HEK293 (cell line): ENCODE measurements at regions not wholly inside any gene's neighbourhood (a gene's known extent, or its start where the extent isn't known, plus 50 kb on each side); places are given as distances from the start of the nearest gene placed in this dataset.

Experiments
- CTCF ChIA-PET: fragments of 350-600 bp; formaldehyde crosslinking; extraction: SDS; loops from one replicate; lab custom pipeline; 2021; ENCODE audit warnings: antibody characterized with exemption; lab: Yijun Ruan, JAX
- POLR2A ChIA-PET: fragments of 300-600 bp; formaldehyde crosslinking; extraction: SDS; loops from one replicate; lab custom pipeline; 2020; ENCODE audit warnings: antibody characterized with exemption, inconsistent platforms; lab: Yijun Ruan, JAX
- H3K27ac ChIP-seq: fragments of 200-500 bp; sonication (Bioruptor generic); 2 replicates; pipeline ENCODE4 v1.5.1; 2014; ENCODE audit warnings: low read depth, low read length, control low read depth, inconsistent platforms; ENCODE audit errors: extremely low read depth
- H3K36me3 ChIP-seq, 2 experiments: fragments of 200-500 bp in 1 of 2; sonication (Bioruptor generic) in 1 of 2; 1 replicate in 1 of 2; 2 replicates in 1 of 2; pipeline ENCODE4 v1.5.1; 2014 to 2017; ENCODE audit warnings: inconsistent platforms in 2 of 2, low read length in 2 of 2; ENCODE audit not compliant: control insufficient read depth in 2 of 2, insufficient read depth in 1 of 2
- H3K4me1 ChIP-seq: fragments of 200-500 bp; sonication (Bioruptor generic); 2 replicates; pipeline ENCODE4 v1.5.1; 2014; ENCODE audit warnings: mild to moderate bottlenecking, low read length, inconsistent platforms; ENCODE audit not compliant: control insufficient read depth, insufficient read depth
- H3K4me3 ChIP-seq: 2 replicates; pipeline ENCODE4 v1.5.1; 2011; ENCODE audit warnings: low read depth, mild to moderate bottlenecking, control low read depth, low read length, moderate library complexity
- H3K9me3 ChIP-seq: fragments of 200-500 bp; sonication (Bioruptor generic); 2 replicates; pipeline ENCODE4 v1.5.1; 2014; ENCODE audit warnings: low read depth, low read length, inconsistent platforms; ENCODE audit not compliant: control insufficient read depth, insufficient read depth
- GLIS1 ChIP-seq: fragments of 450-650 bp; formaldehyde crosslinking; IDR thresholded peaks from 2 replicates; pipeline ENCODE4 v1.5.1; 2016; ENCODE audit warnings: missing biosample characterization, missing genetic modification characterization
- KLF1 ChIP-seq: fragments of 450-650 bp; formaldehyde crosslinking; IDR thresholded peaks from 2 replicates; pipeline ENCODE4 v1.5.1; 2016; ENCODE audit warnings: missing biosample characterization, missing genetic modification characterization
- SCRT1 ChIP-seq: fragments of 450-650 bp; formaldehyde crosslinking; IDR thresholded peaks from 2 replicates; pipeline ENCODE4 v1.5.1; 2016; ENCODE audit warnings: missing biosample characterization, missing genetic modification characterization, borderline replicate concordance
- ZBTB17 ChIP-seq: fragments of 450-650 bp; formaldehyde crosslinking; IDR thresholded peaks from 2 replicates; pipeline ENCODE4 v1.5.1; 2016; ENCODE audit warnings: missing biosample characterization, missing genetic modification characterization
- ZIC2 ChIP-seq: fragments of 450-650 bp; formaldehyde crosslinking; IDR thresholded peaks from 2 replicates; pipeline ENCODE4 v1.5.1; 2016; ENCODE audit warnings: missing biosample characterization, missing genetic modification characterization
- ZNF184 ChIP-seq: fragments of 450-650 bp; IDR thresholded peaks from 2 replicates; pipeline ENCODE4 v1.5.1; 2018; ENCODE audit warnings: missing biosample characterization, mild to moderate bottlenecking, missing genetic modification characterization
- ZNF24 ChIP-seq: fragments of 450-650 bp; formaldehyde crosslinking; IDR thresholded peaks from 2 replicates; pipeline ENCODE4 v1.5.1; 2016; ENCODE audit warnings: missing biosample characterization, missing genetic modification characterization
- ZNF248 ChIP-seq: fragments of 450-650 bp; formaldehyde crosslinking; IDR thresholded peaks from 2 replicates; pipeline ENCODE4 v1.5.1; 2017; ENCODE audit warnings: missing biosample characterization, missing genetic modification characterization
- ZNF341 ChIP-seq: fragments of 450-650 bp; formaldehyde crosslinking; IDR thresholded peaks from 2 replicates; pipeline ENCODE4; 2016; ENCODE audit warnings: low read depth, missing biosample characterization, missing genetic modification characterization
- ZNF362 ChIP-seq: fragments of 450-650 bp; formaldehyde crosslinking; IDR thresholded peaks from 2 replicates; pipeline ENCODE4 v1.5.1; 2016; ENCODE audit warnings: missing biosample characterization, missing genetic modification characterization
- ZNF558 ChIP-seq: fragments of 450-650 bp; formaldehyde crosslinking; IDR thresholded peaks from 2 replicates; pipeline ENCODE4 v1.5.1; 2016; ENCODE audit warnings: missing biosample characterization, missing genetic modification characterization
- ZNF571 ChIP-seq: fragments of 450-650 bp; formaldehyde crosslinking; IDR thresholded peaks from 2 replicates; pipeline ENCODE4 v1.5.0; 2017; ENCODE audit warnings: missing biosample characterization, missing genetic modification characterization
- ZNF626 ChIP-seq: fragments of 450-650 bp; sonication (Bioruptor Pico); formaldehyde crosslinking; IDR thresholded peaks from 2 replicates; pipeline ENCODE4 v1.5.1; 2018; ENCODE audit warnings: missing biosample characterization, missing genetic modification characterization, inconsistent platforms
- ZNF670 ChIP-seq: fragments of 450-650 bp; formaldehyde crosslinking; IDR thresholded peaks from 2 replicates; pipeline ENCODE4 v1.5.1; 2016; ENCODE audit warnings: missing biosample characterization, missing genetic modification characterization, low read depth
- ZNF776 ChIP-seq: fragments of 450-650 bp; formaldehyde crosslinking; IDR thresholded peaks from 2 replicates; pipeline ENCODE4 v1.5.0; 2017; ENCODE audit warnings: missing biosample characterization, missing genetic modification characterization, borderline replicate concordance
- ZNF777 ChIP-seq: fragments of 450-650 bp; formaldehyde crosslinking; IDR thresholded peaks from 2 replicates; pipeline ENCODE4 v1.5.1; 2017; ENCODE audit warnings: missing biosample characterization, missing genetic modification characterization, borderline replicate concordance
- ZNF792 ChIP-seq: fragments of 450-650 bp; formaldehyde crosslinking; IDR thresholded peaks from 2 replicates; pipeline ENCODE4 v1.5.1; 2016; ENCODE audit warnings: missing biosample characterization, missing genetic modification characterization
- ZSCAN16 ChIP-seq: fragments of 450-650 bp; formaldehyde crosslinking; IDR thresholded peaks from 2 replicates; pipeline ENCODE4 v1.5.1; 2016; ENCODE audit warnings: missing biosample characterization, missing genetic modification characterization
- TF ChIP-seq, protein P1 (sequence below): fragments of 450-650 bp; formaldehyde crosslinking; IDR thresholded peaks from 2 replicates; pipeline ENCODE4 v1.5.1; 2016; ENCODE audit warnings: missing biosample characterization, missing genetic modification characterization
- TF ChIP-seq, protein P2 (sequence below): IDR thresholded peaks from 2 replicates; pipeline ENCODE4 v1.6.1; 2011; ENCODE audit warnings: mild to moderate bottlenecking, low read depth, low read length, borderline replicate concordance
- TF ChIP-seq, protein P3 (sequence below): fragments of 450-650 bp; IDR thresholded peaks from 2 replicates; pipeline ENCODE4 v1.5.1; 2018; ENCODE audit warnings: missing biosample characterization, mild to moderate bottlenecking, missing genetic modification characterization
- TF ChIP-seq, protein P4 (sequence below): fragments of 450-650 bp; formaldehyde crosslinking; IDR thresholded peaks from 2 replicates; pipeline ENCODE4 v1.5.1; 2016; ENCODE audit warnings: missing biosample characterization, missing genetic modification characterization
- TF ChIP-seq, protein P5 (sequence below): fragments of 450-650 bp; formaldehyde crosslinking; IDR thresholded peaks from 2 replicates; pipeline ENCODE4 v1.5.1; 2016; ENCODE audit warnings: missing biosample characterization, missing genetic modification characterization

DNA sequence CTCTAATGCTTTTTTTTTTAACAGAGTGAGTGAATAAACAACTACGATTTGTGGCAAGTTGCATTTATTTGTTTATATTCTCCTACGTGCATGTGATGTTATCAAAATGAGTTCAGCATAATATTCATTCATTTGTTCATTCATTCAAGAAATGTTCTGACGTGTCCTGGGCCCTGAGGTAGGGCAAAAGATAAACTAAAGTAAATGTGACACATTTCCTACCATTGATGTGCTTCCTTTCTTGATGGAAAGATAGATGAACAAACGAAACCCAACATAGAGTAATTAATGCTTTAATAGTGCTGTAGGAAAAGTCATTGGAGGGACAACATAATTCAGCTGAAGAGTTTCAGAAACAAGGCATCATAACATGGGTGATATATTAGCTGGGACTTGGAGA, 261.5 kb upstream of the KCNMB2 start:
- ChIA-PET POLR2A (no interaction called here), CTCF (no interaction called here)
- H3K27ac ChIP-seq: no peak overlapping the region
- no peaks in the 10 kb centered on the region for H3K36me3 ChIP-seq
- TF ChIP-seq, protein P1, sequence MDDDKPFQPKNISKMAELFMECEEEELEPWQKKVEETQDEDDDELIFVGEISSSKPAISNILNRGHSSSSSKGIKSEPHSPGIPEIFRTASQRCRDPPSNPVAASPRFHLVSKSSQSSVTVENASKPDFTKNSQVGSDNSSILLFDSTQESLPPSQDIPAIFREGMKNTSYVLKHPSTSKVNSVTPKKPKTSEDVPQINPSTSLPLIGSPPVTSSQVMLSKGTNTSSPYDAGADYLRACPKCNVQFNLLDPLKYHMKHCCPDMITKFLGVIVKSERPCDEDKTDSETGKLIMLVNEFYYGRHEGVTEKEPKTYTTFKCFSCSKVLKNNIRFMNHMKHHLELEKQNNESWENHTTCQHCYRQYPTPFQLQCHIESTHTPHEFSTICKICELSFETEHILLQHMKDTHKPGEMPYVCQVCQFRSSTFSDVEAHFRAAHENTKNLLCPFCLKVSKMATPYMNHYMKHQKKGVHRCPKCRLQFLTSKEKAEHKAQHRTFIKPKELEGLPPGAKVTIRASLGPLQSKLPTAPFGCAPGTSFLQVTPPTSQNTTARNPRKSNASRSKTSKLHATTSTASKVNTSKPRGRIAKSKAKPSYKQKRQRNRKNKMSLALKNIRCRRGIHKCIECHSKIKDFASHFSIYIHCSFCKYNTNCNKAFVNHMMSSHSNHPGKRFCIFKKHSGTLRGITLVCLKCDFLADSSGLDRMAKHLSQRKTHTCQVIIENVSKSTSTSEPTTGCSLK (tag by site-specific recombination): no peak
- no peak for TF ChIP-seq ZIC2
- TF ChIP-seq, protein P2, sequence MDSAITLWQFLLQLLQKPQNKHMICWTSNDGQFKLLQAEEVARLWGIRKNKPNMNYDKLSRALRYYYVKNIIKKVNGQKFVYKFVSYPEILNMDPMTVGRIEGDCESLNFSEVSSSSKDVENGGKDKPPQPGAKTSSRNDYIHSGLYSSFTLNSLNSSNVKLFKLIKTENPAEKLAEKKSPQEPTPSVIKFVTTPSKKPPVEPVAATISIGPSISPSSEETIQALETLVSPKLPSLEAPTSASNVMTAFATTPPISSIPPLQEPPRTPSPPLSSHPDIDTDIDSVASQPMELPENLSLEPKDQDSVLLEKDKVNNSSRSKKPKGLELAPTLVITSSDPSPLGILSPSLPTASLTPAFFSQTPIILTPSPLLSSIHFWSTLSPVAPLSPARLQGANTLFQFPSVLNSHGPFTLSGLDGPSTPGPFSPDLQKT: no peak
- TF ChIP-seq, protein P3, sequence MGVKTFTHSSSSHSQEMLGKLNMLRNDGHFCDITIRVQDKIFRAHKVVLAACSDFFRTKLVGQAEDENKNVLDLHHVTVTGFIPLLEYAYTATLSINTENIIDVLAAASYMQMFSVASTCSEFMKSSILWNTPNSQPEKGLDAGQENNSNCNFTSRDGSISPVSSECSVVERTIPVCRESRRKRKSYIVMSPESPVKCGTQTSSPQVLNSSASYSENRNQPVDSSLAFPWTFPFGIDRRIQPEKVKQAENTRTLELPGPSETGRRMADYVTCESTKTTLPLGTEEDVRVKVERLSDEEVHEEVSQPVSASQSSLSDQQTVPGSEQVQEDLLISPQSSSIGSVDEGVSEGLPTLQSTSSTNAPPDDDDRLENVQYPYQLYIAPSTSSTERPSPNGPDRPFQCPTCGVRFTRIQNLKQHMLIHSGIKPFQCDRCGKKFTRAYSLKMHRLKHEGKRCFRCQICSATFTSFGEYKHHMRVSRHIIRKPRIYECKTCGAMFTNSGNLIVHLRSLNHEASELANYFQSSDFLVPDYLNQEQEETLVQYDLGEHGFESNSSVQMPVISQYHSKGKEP (tag by site-specific recombination): no peak
- no peak overlapping the region for H3K4me3 ChIP-seq
- H3K9me3 ChIP-seq: no peaks in the 10 kb centered on the region
- no peaks in the 10 kb centered on the region for H3K4me1 ChIP-seq

- H3K36me3 ChIP-seq: no peaks in the 10 kb centered on the region
- CTCF ChIA-PET: no interaction called here
- POLR2A ChIA-PET: no interaction called here
- TF ChIP-seq ZNF341 (no peak), ZNF362 (tag by site-specific recombination) (no peak)
- TF ChIP-seq, all 188 proteins: peak for 0
- H3K4me1 ChIP-seq: no peaks in the 10 kb centered on the region
- H3K9me3 ChIP-seq: no peaks in the 10 kb centered on the region
- H3K4me3 ChIP-seq: no peak overlapping the region
- no peak overlapping the region for H3K27ac ChIP-seq
Observed at GRCh38 chr3:178275311-178275710, 260.9 kb upstream of the KCNMB2 start.

GRCh38 chr3:178275793-178276192, 260.4 kb upstream of the KCNMB2 start:
- Histone ChIP-seq H3K4me1 (no peaks in the 10 kb centered on the region), H3K36me3 (no peaks in the 10 kb centered on the region), H3K9me3 (no peaks in the 10 kb centered on the region), H3K4me3 (no peak overlapping the region), H3K27ac (no peak overlapping the region)
- POLR2A ChIA-PET: no interaction called here
- CTCF ChIA-PET: no interaction called here
- TF ChIP-seq ZNF24 (tag by site-specific recombination) (no peak), ZNF184 (tag by site-specific recombination) (no peak), SCRT1 (tag by site-specific recombination) (no peak), ZNF248 (tag by site-specific recombination) (no peak), KLF1 (tag by site-specific recombination) (no peak), ZNF776 (tag by site-specific recombination) (no peak), ZSCAN16 (tag by site-specific recombination) (no peak), GLIS1 (no peak), ZNF558 (tag by site-specific recombination) (no peak), ZNF777 (tag by site-specific recombination) (no peak), ZNF626 (tag by site-specific recombination) (no peak), ZNF670 (tag by site-specific recombination) (no peak), ZBTB17 (no peak), ZNF792 (tag by site-specific recombination) (no peak), ZNF571 (tag by site-specific recombination) (no peak)
- TF ChIP-seq, protein P4, sequence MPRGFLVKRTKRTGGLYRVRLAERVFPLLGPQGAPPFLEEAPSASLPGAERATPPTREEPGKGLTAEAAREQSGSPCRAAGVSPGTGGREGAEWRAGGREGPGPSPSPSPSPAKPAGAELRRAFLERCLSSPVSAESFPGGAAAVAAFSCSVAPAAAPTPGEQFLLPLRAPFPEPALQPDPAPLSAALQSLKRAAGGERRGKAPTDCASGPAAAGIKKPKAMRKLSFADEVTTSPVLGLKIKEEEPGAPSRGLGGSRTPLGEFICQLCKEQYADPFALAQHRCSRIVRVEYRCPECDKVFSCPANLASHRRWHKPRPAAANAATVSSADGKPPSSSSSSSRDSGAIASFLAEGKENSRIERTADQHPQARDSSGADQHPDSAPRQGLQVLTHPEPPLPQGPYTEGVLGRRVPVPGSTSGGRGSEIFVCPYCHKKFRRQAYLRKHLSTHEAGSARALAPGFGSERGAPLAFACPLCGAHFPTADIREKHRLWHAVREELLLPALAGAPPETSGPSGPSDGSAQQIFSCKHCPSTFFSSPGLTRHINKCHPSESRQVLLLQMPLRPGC: no peak
- TF ChIP-seq, protein P5, sequence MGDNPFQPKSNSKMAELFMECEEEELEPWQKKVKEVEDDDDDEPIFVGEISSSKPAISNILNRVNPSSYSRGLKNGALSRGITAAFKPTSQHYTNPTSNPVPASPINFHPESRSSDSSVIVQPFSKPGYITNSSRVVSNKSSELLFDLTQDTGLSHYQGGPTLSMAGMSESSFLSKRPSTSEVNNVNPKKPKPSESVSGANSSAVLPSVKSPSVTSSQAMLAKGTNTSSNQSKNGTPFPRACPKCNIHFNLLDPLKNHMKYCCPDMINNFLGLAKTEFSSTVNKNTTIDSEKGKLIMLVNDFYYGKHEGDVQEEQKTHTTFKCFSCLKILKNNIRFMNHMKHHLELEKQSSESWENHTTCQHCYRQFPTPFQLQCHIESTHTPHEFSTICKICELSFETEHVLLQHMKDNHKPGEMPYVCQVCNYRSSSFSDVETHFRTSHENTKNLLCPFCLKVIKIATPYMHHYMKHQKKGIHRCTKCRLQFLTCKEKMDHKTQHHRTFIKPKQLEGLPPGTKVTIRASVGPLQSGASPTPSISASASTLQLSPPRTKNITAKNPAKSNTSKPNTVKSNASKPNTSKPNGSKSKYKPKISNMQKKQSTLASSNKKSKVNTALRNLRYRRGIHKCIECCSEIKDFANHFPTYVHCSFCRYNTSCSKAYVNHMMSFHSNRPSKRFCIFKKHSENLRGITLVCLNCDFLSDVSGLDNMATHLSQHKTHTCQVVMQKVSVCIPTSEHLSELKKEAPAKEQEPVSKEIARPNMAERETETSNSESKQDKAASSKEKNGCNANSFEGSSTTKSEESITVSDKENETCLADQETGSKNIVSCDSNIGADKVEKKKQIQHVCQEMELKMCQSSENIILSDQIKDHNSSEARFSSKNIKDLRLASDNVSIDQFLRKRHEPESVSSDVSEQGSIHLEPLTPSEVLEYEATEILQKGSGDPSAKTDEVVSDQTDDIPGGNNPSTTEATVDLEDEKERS (tag by site-specific recombination): no peak
